ENCODE measurements at regions not wholly inside any gene's neighbourhood (a gene's known extent, or its start where the extent isn't known, plus 50 kb on each side); places are given as distances from the start of the nearest gene placed in this dataset.

DNA sequence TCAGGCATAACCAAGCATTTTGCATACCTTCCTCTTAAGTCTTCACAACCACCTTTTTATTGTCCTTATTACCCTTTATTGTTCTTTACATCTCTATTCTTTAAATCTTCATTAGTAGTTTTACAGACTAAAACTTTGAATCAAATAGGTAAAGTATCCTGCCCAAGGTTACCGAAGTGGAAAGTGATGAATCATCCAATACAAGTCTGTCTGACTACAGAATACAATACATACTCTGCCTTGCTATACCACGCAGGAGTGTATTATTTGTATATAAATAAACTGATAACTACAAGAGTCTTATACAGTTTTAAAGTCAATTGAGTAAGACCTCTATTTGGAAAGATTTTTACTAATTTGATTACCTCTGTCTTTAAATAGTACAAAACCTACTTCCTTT lies 196.0 kb downstream of the ZEB2 start:
- Mint-ChIP-seq H3K4me1 (ENCODE audit: unreplicated experiment) (peaks cover 4% of the 10 kb centered on the region), H3K36me3 (ENCODE audit: low read depth, unreplicated experiment) (no peaks in the 10 kb centered on the region), H3K27ac (ENCODE audit: unreplicated experiment) (no peak overlapping the region), H3K27me3 (ENCODE audit: unreplicated experiment) (no peaks in the 10 kb centered on the region), H3K9me3 (ENCODE audit: unreplicated experiment) (no peaks in the 10 kb centered on the region), H3K4me3 (ENCODE audit: unreplicated experiment) (no peak overlapping the region)
- no peak for DNase-seq (ENCODE audit: low spot score)
- TF ChIP-seq, protein P1, sequence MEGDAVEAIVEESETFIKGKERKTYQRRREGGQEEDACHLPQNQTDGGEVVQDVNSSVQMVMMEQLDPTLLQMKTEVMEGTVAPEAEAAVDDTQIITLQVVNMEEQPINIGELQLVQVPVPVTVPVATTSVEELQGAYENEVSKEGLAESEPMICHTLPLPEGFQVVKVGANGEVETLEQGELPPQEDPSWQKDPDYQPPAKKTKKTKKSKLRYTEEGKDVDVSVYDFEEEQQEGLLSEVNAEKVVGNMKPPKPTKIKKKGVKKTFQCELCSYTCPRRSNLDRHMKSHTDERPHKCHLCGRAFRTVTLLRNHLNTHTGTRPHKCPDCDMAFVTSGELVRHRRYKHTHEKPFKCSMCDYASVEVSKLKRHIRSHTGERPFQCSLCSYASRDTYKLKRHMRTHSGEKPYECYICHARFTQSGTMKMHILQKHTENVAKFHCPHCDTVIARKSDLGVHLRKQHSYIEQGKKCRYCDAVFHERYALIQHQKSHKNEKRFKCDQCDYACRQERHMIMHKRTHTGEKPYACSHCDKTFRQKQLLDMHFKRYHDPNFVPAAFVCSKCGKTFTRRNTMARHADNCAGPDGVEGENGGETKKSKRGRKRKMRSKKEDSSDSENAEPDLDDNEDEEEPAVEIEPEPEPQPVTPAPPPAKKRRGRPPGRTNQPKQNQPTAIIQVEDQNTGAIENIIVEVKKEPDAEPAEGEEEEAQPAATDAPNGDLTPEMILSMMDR (IDR thresholded peaks at IDR 0.05; ENCODE audit: unreplicated experiment), result no peak

DNA sequence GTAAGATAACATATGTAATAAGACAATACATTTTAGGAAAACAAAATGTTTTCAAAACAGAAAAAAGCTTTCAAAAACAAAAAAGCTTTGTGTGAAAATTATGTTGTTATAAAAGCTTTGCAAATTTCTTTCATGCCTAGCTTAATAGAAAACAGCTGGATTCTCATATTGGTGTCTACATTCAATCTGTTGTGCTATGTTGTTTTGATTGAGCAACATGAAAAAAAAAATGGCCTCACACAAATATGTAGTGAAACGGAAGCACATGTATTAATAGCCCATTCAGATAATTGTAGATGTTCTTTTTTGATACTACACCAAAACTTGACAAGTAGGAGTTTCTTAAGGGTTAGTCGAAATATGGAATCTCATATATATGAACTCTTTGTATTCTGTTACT lies 197.5 kb downstream of the ZEB2 start:
- Mint-ChIP-seq H3K27ac (ENCODE audit: unreplicated experiment) (no peak overlapping the region), H3K27me3 (ENCODE audit: unreplicated experiment) (no peaks in the 10 kb centered on the region), H3K4me1 (ENCODE audit: unreplicated experiment) (peaks cover 4% of the 10 kb centered on the region), H3K9me3 (ENCODE audit: unreplicated experiment) (no peaks in the 10 kb centered on the region), H3K4me3 (ENCODE audit: unreplicated experiment) (no peak overlapping the region), H3K36me3 (ENCODE audit: low read depth, unreplicated experiment) (no peaks in the 10 kb centered on the region)
- TF ChIP-seq, protein P1 (IDR thresholded peaks at IDR 0.05; ENCODE audit: unreplicated experiment), result no peak
- no peak for DNase-seq (ENCODE audit: low spot score)

DNA sequence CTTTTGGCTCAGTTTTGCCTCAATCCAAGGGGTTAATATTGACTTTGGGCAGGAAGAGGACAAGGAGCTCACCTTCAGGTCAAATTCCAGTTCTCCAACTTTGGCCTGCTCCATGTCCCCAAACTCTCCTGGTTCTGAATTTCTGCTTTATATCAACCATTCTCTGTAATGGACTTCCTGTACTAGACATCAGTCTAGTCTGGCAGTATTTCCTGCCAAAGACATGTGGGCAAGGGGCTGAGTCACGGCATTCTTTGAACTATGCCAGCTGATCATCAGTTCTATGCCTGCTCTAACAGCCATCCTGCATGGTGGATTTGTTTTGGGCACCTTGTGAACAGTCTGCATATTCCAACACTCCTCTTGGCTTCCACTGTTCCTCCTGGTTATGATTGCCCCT lies 199.4 kb downstream of the ZEB2 start:
- DNase-seq (ENCODE audit: low spot score), result no peak
- no peaks in the 10 kb centered on the region for H3K27me3 Mint-ChIP-seq (ENCODE audit: unreplicated experiment)
- H3K4me3 Mint-ChIP-seq (ENCODE audit: unreplicated experiment), result no peak overlapping the region
- peaks cover 4% of the 10 kb centered on the region for H3K4me1 Mint-ChIP-seq (ENCODE audit: unreplicated experiment)
- H3K36me3 Mint-ChIP-seq (ENCODE audit: low read depth, unreplicated experiment), result no peaks in the 10 kb centered on the region
- H3K27ac Mint-ChIP-seq (ENCODE audit: unreplicated experiment), result no peak overlapping the region
- H3K9me3 Mint-ChIP-seq (ENCODE audit: unreplicated experiment), result no peaks in the 10 kb centered on the region
- TF ChIP-seq, protein P1 (IDR thresholded peaks at IDR 0.05; ENCODE audit: unreplicated experiment), result no peak

DNA sequence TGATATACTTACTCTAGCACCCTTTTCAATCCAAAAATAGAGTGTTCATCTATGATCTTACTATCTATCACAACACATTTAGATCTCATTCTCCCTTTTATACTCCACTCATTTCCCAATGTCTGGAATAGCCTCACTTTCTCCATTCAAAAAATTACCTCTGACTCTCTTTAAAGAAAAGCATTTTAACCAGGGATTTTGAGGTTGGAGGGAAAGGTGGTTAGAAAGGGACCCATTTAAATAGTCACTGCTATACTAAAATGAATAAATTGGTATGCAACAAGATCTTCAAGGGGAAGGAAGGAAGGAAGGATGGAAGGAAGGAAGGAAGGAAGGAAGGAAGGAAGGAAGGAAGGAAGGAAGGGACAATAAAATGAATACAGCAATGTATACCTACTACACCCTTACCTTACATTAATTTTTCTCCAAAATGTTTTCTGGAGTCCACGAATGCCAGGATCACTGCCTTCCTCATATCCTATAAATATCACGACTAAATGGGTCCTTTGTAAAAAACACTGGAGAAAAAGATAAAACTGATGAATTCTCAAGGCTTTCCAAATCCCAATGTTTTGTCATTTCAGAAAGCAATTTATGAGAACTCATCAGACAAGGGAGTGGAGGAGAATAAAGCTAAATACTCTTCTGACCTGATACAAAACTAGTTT lies 202.7 kb downstream of the ZEB2 start:
- no peaks in the 10 kb centered on the region for H3K9me3 Mint-ChIP-seq (ENCODE audit: unreplicated experiment)

More for the DNA sequence above, 202.7 kb downstream of the ZEB2 start:
- TF ChIP-seq, protein P1 (IDR thresholded peaks at IDR 0.05; ENCODE audit: unreplicated experiment), result no peak
- DNase-seq (ENCODE audit: low spot score), result no peak
- Mint-ChIP-seq H3K4me3 (ENCODE audit: unreplicated experiment) (no peak overlapping the region), H3K4me1 (ENCODE audit: unreplicated experiment) (peaks cover 4% of the 10 kb centered on the region), H3K36me3 (ENCODE audit: low read depth, unreplicated experiment) (peaks cover 11% of the 10 kb centered on the region), H3K27ac (ENCODE audit: unreplicated experiment) (no peak overlapping the region), H3K27me3 (ENCODE audit: unreplicated experiment) (no peaks in the 10 kb centered on the region)
